Fibroblast of lung (primary cell): ENCODE measurements at regions not wholly inside any gene's neighbourhood (a gene's known extent, or its start where the extent isn't known, plus 50 kb on each side); places are given as distances from the start of the nearest gene placed in this dataset.

ENCODE experiments used
- DNase-seq, 2 donors: peaks; one replicate each; pipeline versions ENCODE4 v3.0.0 to v3.0.0-alpha.2; 2010; ENCODE audit warnings: low read depth in 2 of 2
- H2AFZ ChIP-seq: 2 replicates; pipeline ENCODE4 v1.5.1; 2012; ENCODE audit warnings: low read length, control low read depth, inconsistent platforms
- H3K27ac ChIP-seq: 2 replicates; pipeline ENCODE4 v1.5.1; 2011; ENCODE audit warnings: low read length, control low read depth; ENCODE audit not compliant: insufficient read depth
- H3K27me3 ChIP-seq: 2 replicates; pipeline ENCODE4 v1.5.1; 2011; ENCODE audit warnings: mild to moderate bottlenecking, low read length; ENCODE audit not compliant: control insufficient read depth, insufficient read depth
- H3K36me3 ChIP-seq: 2 replicates; pipeline ENCODE4 v1.5.1; 2011; ENCODE audit warnings: low read length; ENCODE audit not compliant: control insufficient read depth, insufficient read depth
- H3K4me1 ChIP-seq: 2 replicates; pipeline ENCODE4 v1.5.1; 2011; ENCODE audit warnings: low read length; ENCODE audit not compliant: control insufficient read depth, insufficient read depth; ENCODE audit errors: extremely low read depth
- H3K4me2 ChIP-seq: 2 replicates; pipeline ENCODE4 v1.5.1; 2011; ENCODE audit warnings: low read length, control low read depth; ENCODE audit not compliant: insufficient read depth; ENCODE audit errors: extremely low read depth
- H3K4me3 ChIP-seq, 4 experiments: fragments of 200-600 bp in 1 of 4; sonication (generic) in 1 of 4; replicated peaks in 1 of 4; 2 replicates each; pipeline ENCODE4 v1.5.1; 2011 to 2016; ENCODE audit warnings: low read length in 4 of 4, low read depth in 3 of 4, mild to moderate bottlenecking in 3 of 4, control low read depth in 2 of 4, inconsistent platforms in 1 of 4, mixed read lengths in 1 of 4; ENCODE audit not compliant: insufficient read depth in 1 of 4; ENCODE audit errors: control extremely low read depth in 1 of 4
- H3K79me2 ChIP-seq: 2 replicates; pipeline ENCODE4 v1.5.1; 2012; ENCODE audit warnings: mild to moderate bottlenecking, low read length, inconsistent platforms; ENCODE audit not compliant: control insufficient read depth, insufficient read depth
- H3K9ac ChIP-seq: 2 replicates; pipeline ENCODE4 v1.5.1; 2011; ENCODE audit warnings: mild to moderate bottlenecking, low read length, control low read depth; ENCODE audit not compliant: insufficient read depth
- H3K9me3 ChIP-seq: 2 replicates; pipeline ENCODE4 v1.5.1; 2012; ENCODE audit warnings: low read depth, low read length; ENCODE audit not compliant: control insufficient read depth, insufficient read depth
- H4K20me1 ChIP-seq: 2 replicates; pipeline ENCODE4 v1.5.1; 2011; ENCODE audit warnings: low read length; ENCODE audit not compliant: control insufficient read depth, insufficient read depth; ENCODE audit errors: extremely low read depth
- CTCF ChIP-seq, 2 donors: IDR thresholded peaks in 1 of 2; conservative IDR thresholded peaks in 1 of 2; 1 replicate in 1 of 2; 2 replicates in 1 of 2; pipeline ENCODE4 v1.5.1; 2011 to 2012; ENCODE audit warnings: low read length in 2 of 2, control low read depth in 1 of 2, inconsistent platforms in 1 of 2, low read depth in 1 of 2, mild to moderate bottlenecking in 1 of 2
- EZH2 ChIP-seq: IDR thresholded peaks from 2 replicates; pipeline ENCODE4 v1.5.1; 2012; ENCODE audit warnings: low read length, control low read depth, mild to moderate bottlenecking; ENCODE audit errors: missing control alignments

- no peaks in the 10 kb centered on the region for H3K27me3 ChIP-seq
- no peaks in the 10 kb centered on the region for H3K9me3 ChIP-seq
- DNase-seq = no peak
- no peak overlapping the region for H3K4me3 ChIP-seq
- H2AFZ ChIP-seq = no peak overlapping the region
- no peaks in the 10 kb centered on the region for H4K20me1 ChIP-seq
- TF ChIP-seq EZH2 = no peak
- TF ChIP-seq CTCF (conservative IDR thresholded peaks at IDR 0.05 in 1 of 2, IDR thresholded peaks at IDR 0.05 in 1 of 2; ENCODE audit: low read depth in 1 of 2, low read length in 2 of 2) = no peak
- no peaks in the 10 kb centered on the region for H3K36me3 ChIP-seq
- H3K79me2 ChIP-seq = no peaks in the 10 kb centered on the region
- no peak overlapping the region for H3K27ac ChIP-seq
- H3K9ac ChIP-seq = no peak overlapping the region
- no peaks in the 10 kb centered on the region for H3K4me1 ChIP-seq
- no peak overlapping the region for H3K4me2 ChIP-seq
These were observed 2354.8 kb upstream of the C9orf72 start for GRCh38 chr9:29928072-29928471.

GRCh38 chr9:29939559-29939958 lies 2366.3 kb upstream of the C9orf72 start:
- DNase-seq = no peak
- no peak overlapping the region for H3K4me3 ChIP-seq
- no peak overlapping the region for H3K9ac ChIP-seq
- no peaks in the 10 kb centered on the region for H3K36me3 ChIP-seq
- no peak overlapping the region for H3K4me2 ChIP-seq
- no peak for TF ChIP-seq CTCF (conservative IDR thresholded peaks at IDR 0.05 in 1 of 2, IDR thresholded peaks at IDR 0.05 in 1 of 2; ENCODE audit: low read depth in 1 of 2, low read length in 2 of 2)
- no peak for TF ChIP-seq EZH2
- H3K79me2 ChIP-seq = no peaks in the 10 kb centered on the region
- no peaks in the 10 kb centered on the region for H3K27me3 ChIP-seq
- H3K27ac ChIP-seq = no peak overlapping the region
- H3K9me3 ChIP-seq = no peaks in the 10 kb centered on the region
- no peaks in the 10 kb centered on the region for H3K4me1 ChIP-seq
- no peaks in the 10 kb centered on the region for H4K20me1 ChIP-seq
- H2AFZ ChIP-seq = no peak overlapping the region

GRCh38 chr9:29945012-29945411 lies 2371.7 kb upstream of the C9orf72 start:
- no peaks in the 10 kb centered on the region for H3K79me2 ChIP-seq
- no peak overlapping the region for H3K27ac ChIP-seq
- no peak overlapping the region for H2AFZ ChIP-seq
- TF ChIP-seq EZH2 = no peak
- H3K4me1 ChIP-seq = no peaks in the 10 kb centered on the region
- no peak for DNase-seq
- H3K9me3 ChIP-seq = no peaks in the 10 kb centered on the region
- H3K27me3 ChIP-seq = no peaks in the 10 kb centered on the region
- no peak overlapping the region for H3K4me2 ChIP-seq
- no peaks in the 10 kb centered on the region for H4K20me1 ChIP-seq
- H3K36me3 ChIP-seq = no peaks in the 10 kb centered on the region
- no peak overlapping the region for H3K9ac ChIP-seq
- no peak overlapping the region for H3K4me3 ChIP-seq
